H1 (cell line): ENCODE measurements at regions not wholly inside any gene's neighbourhood (a gene's known extent, or its start where the extent isn't known, plus 50 kb on each side); places are given as distances from the start of the nearest gene placed in this dataset.

Experiments used
- KDM4A ChIP-seq: IDR thresholded peaks from one replicate; pipeline ENCODE4 v1.7.1; 2012; ENCODE audit warnings: low read depth, mild to moderate bottlenecking, moderate library complexity, low read length, inconsistent platforms; ENCODE audit not compliant: severe bottlenecking
- POLR2A ChIP-seq, 2 experiments: IDR thresholded peaks; 1 replicate in 1 of 2; 2 replicates in 1 of 2; pipeline ENCODE4 v1.6.1; 2011; ENCODE audit warnings: low read depth in 2 of 2, low read length in 2 of 2, mild to moderate bottlenecking in 2 of 2; ENCODE audit errors: control extremely low read depth in 1 of 2

DNA sequence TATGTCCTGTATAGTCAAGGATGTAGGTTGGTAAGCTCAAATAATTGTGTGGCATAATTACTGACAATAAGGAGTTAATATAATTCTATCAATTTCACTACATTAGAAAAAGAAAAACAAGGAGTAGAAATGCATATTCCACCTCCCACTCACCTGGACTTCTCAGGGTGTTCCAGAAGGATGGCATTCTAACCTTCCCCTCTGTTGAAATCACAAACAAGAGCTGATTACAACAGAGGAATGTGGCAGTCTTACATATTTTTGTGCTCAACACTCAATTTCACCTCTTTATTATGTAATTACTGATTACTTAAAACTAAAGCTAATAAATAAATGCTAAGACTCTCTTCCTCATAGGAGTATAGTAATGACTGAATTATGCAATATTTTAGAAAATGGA is 745.3 kb downstream of the DTWD2 start (continued):
- TF ChIP-seq POLR2A (IDR thresholded peaks at IDR 0.05; ENCODE audit: control extremely low read depth in 1 of 2, low read depth in 2 of 2, low read length in 2 of 2) (no peak), KDM4A (no peak)
